ENCODE measurements at regions not wholly inside any gene's neighbourhood (a gene's known extent, or its start where the extent isn't known, plus 50 kb on each side); places are given as distances from the start of the nearest gene placed in this dataset.
"Not testable (repeated sequence)": the region's sequence is repeated elsewhere in the genome, so short reads cannot be mapped to it uniquely, and the experiment has no call there.

DNA sequence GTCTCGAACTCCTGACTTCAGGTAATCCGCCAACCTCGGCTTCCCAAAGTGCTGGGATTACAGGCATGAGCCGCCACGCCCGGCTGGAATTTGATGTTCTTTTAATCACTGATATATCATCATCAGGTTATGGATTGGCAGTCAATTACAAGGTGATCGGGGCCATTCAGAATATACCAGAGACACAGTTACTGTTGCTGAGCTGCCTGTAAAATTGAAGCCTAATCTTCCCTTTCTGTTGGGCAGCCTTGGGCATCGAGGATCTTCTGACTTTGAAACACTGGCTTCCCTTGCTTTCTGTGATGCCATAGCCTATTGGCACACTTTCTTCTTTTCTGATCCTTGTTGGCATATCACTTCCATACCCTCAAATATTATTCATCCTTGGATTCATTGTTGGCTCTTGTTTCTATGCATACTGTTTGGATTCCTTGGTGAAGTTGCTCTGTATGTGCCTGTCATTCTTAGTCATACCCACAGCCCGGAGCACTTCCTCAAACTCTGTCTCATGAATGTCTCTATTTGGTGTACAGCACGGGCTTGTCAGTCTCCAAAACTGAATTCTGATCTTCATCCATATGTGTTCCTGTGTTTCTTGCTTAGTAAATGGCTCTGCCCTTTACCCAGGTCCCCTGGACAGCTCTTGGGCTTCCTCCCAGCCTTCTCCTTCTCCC lies 85.6 kb upstream of the CRYM start:
- DNase-seq (ENCODE audit: low spot score): peak; percentile 42

DNA sequence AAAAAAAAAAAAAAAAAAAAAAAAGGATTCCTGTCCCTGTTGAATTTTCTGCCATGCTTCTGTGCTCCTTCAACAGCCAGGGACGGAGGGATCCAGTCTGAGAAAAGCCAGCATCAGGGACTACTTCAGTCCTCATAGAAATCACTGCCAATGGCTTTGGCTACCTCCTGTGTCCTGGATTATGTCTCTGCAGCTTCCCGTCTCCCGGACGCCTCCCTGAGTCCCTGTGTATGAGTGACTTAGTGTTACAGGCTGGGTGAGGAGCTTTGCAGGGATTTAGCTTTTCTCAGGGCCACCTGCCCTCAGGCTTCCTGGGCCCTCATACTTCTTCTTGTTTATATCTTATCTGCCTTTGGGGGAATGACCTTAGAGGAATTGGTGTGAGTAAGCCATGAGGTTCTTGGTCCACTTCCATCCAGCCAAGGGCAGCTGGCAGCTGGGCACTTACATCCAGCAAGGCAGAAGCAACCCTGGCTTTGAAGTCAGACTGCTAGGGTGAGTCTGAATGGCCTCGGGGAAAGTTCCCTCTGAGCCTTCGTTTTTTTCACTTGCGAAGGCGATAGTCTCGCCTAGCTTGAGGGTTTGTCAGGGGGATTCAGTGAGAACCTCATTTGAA lies 83.6 kb upstream of the CRYM start:
- DNase-seq (ENCODE audit: low spot score): peak; percentile 54

DNA sequence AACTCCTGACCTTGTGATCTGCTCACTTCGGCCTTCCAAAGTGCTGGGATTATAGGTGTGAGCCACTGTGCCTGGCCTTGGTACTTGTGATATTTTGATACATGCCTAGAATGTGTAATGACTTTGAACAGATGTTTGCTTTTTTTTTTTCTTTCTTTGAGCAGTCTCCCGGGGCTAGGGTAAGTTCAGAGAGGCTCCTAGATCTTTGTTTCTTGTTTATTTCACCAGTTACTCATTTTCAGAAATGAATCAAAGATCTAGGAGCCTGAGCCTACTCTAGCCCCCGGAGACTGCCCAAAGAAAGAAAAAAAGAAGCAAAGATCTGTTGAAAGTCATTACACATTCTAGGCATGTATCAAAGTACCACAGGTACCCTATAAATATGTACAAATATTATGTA lies 83.0 kb upstream of the CRYM start:
- DNase-seq (ENCODE audit: low spot score): not testable (repeated sequence)

DNA sequence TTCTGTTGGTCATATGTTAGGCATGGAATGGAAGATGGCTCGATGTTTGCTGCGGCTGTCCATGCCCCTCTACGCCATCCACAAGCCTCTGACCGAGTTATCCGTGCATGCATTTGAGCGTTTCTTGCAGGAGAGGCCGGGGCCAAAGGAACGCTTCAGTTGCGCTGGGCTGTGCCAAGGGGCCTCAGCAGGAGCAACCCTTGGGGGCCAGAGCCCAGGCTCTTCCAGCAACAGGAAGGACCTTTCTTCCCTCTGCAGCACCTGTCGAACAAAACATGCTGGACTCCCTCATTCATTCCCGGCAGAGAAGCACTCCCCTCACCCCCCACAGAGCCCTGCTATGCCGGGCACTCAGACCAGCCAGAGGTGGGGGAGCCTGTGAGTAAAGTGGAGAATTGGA lies 81.4 kb upstream of the CRYM start:
- not testable (repeated sequence) for DNase-seq (ENCODE audit: low spot score)

DNA sequence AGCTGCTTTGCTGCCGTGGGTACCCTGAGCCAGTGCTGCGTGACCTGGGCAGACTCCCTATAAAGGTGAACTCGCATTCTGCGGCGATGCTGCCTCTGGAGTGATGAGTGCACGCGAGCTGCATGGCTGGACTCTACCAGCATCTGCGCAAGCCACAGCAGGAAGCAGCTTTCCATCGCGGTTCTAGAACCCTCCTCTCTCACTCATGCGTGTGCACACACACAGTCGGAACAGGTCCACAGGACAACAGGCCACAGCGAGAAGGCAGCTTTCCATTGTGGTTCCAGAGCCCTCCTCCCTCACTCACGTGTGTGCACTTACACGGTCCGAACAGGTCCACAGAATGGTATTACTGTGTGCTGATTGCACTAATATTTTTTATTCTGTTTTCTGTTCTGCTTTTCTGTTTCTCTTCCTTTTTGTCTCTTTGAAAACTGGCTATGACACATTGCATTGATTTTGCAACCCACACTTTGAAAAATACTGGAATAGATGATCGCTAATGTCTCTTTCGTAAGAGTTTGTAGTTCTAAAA lies 80.2 kb upstream of the CRYM start:
- not testable (repeated sequence) for DNase-seq (ENCODE audit: low spot score)

DNA sequence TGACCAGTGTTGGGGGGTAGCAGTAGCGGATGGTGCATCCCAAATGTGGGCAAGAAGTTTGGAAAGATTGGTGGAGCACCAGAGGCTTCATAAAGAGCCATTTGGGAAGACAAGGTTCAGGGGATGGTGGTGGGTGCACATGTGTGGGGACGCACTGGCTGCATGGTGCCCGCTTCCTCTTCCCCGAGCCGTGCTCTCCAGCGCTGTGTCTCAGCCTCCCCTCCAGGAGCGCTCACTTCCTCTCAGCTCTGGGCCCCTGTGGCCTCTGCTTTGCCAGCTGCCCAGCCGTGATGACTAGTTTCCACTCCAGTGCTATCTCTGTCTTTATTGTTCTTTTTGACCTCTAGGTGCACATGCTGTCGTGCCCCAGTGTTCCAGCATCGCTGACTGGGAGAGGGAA lies 78.2 kb upstream of the CRYM start:
- not testable (repeated sequence) for DNase-seq (ENCODE audit: low spot score)

DNA sequence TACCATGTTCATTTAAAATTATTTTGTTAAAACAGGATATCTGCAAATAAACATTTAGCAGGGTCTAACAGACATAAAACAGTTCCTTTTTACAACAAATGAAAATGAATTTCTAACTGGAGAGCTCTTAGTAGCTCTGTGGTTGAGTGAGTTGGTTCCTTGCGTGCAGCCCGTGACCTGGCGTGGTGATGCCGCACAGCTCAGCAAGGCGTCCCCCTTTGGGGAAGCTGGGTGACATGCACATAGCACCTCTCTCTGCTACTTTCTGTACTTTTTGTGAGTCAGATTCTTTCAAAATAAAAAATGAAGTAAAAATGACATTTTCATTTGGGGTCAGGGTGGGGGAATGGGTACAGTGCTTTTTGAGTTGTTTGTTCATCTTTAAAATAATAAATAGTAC lies 73.3 kb upstream of the CRYM start:
- not testable (repeated sequence) for DNase-seq (ENCODE audit: low spot score)

DNA sequence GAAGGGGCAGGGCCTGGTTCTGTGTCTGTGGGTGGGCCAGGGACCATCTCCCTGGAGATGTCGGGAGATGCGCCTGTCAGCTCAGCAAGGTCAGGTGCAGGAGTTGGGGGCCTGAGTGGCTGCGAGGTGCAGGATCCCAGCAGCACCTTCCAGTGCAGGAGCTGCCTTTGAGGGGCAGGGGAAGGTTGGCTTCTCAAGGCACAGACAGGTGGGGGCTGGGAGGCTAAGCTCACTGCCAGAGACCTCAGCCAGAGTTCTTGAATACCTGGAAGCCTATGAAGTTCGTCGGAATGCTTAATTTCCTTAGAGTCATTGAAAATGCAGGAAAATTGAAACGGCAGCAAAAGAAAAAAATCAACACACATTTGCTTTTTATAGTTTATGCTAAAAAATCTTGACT lies 72.8 kb upstream of the CRYM start:
- not testable (repeated sequence) for DNase-seq (ENCODE audit: low spot score)

DNA sequence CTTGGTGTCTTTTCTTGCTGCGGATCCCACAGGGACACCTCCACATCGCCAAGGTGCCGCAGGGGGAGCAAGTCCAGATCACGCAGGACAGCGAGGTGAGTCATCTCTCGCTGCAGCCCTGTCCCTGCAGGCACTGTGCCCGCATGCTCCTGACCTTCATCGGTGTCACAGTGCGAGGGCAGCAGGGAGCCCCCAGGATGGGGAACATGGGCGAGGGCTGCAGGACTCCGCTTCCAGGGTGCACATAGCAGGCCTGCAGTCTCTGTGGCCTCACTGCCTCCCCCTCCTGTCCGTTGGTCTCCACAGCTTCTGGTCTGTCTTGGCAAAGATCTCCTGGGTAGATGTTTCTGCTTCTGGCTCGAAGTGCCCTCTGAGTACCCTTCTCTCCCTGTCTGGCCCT lies 71.2 kb upstream of the CRYM start:
- DNase-seq (ENCODE audit: low spot score): not testable (repeated sequence)

DNA sequence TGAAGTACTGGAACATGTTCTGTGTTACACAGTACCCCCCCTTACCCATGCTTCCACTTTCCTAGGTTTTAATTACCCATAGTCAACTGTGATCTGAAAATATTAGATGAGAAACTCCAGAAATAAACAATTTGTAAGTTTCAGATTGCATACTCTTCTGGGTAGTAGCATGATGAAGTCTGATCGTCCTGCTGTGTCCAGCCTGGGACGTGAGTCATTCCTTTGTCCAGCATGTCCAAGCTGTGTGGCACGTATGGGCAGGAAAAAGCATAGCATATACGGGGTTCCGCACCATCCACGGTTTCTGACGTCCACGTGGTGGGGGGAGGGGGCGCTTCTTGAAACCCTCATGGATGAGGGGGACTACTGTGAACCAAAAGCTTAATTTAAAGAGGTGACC lies 70.7 kb upstream of the CRYM start:
- DNase-seq (ENCODE audit: low spot score): not testable (repeated sequence)

DNA sequence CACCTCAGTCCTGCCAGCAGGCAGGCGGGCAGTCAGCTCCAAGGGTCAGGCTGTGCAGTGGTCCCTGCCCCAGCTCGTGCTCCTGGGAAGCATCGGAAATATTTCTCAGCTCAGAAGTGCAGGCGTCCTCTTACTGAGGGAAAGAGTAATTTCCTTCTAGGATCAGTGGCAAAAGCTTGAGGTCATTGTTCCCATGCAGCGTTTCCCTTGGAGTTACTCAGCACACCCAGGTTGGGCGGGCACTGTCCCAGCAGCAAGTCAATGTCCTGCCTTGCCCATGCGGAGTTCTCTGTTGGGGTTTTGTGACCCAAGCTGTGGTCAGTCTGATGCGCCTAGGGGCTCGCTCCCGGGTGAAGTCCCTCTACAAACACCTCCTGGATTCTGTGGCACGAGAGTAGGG lies 69.4 kb upstream of the CRYM start:
- DNase-seq (ENCODE audit: low spot score): not testable (repeated sequence)

DNA sequence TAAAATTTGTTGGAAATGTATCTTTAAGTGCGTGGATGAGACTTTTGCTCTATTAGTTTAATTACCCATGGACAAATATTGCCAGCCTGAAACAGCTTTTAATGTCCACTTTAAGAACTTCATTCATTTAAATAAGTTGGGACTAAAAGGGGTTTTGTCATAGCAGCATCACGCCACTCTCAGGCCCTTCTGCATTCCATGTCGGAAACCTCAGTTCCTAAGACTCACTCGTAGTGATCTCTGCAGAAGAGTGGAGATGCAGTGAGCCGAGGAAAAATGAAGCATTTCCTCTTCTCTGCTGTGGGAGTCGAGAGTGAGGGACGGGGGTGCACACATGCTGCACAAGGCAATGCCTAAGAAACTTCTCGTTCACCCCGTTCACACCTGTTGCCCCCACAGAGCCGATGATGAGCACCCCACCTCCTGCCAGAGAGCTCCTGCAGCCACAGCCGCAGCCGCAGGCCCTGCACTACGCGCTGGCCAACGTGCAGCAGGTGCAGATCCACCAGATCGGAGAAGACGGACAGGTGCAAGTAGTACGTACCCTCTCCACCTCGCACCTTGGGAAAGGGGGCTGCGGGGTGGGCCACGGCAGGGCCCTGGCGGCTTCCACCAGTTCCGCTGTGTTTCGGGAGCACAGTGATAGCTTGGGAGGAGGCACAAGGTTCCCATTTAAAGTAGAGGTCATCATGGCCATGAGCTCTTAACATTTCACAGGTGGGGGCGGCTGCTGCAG lies 68.8 kb upstream of the CRYM start:
- DNase-seq (ENCODE audit: low spot score): not testable (repeated sequence)

DNA sequence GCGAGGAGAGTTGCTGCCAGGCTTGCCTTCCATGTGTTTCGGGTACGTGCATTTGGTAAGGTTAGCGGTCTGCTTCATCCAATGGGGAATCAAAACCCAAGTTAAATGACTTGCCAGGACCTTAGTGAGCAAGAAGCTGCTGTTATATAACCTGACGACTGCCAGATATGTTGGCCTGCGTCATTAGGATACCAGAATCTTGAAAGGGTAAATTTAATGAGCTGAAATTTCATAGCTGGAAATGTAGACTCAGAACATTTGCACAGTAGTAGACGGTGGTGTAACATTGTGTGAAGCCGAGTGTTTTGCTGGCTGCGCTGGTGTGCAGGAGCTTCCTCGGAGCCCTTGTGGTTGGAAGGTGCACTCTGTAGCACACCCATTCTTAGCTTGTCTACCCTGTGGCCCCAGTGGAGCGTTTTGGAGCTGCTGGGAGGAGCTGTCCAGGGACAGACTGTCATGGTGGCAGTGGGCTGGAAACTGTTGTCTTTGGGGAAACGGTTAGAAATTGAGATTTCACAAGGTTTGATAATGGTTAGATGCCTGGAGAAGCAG lies 66.3 kb upstream of the CRYM start:
- DNase-seq (ENCODE audit: low spot score): not testable (repeated sequence)

DNA sequence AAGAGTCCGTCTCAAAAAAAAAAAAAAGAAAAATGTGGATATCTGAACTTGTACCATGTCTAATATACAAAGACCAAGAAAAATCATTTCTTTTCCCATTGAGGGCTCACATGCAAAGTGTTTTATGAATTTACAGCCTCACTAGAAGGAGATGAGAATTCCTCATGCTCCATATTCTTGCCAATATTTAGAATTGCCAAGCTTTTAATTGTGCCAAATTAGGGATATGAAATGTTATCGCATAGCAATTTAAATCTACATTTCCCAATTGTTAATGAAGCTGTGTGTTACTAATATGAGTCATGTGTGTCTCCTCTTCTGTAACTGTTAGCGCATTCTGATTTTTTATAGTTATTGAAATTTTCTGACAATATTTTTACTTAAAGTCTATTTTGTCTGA lies 63.0 kb upstream of the CRYM start:
- DNase-seq (ENCODE audit: low spot score): no peak

DNA sequence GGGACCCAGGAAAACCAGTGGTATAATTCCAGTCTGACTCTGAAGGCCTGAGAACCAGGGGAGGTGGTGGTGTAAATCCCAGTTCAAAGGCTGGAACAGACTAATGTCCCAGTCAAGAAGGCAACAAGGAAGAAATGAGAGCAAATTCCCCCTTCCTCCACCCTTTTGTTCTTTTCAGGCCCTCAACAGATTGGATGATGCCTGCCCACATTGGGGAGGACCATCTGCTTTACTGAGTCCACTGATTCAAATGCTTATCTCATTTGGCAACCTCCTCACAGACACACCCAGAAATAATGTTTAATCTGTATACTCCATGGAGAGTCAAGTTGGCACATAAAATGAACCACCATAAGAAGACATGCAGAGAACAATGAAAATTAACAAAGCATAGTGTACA lies 61.9 kb upstream of the CRYM start:
- no peak for DNase-seq (ENCODE audit: low spot score)

DNA sequence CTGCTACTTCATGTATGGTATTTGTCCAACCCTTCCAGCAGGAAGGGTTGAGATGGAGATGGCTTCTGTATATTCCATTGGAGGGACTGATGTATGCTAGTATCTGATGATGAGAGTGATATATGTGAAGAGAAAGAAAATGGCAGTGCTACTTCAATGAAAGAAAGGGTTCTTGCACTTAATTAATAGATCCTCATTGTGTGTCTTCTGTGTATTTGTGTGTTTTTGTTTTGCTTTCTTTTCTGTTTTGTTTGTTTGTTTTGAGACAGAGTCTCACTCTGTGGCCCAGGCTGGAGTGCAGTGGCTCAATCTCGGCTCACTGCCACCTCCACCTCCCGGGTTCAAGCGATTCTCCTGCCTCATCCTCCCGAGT lies 61.2 kb upstream of the CRYM start:
- DNase-seq (ENCODE audit: low spot score): no peak

DNA sequence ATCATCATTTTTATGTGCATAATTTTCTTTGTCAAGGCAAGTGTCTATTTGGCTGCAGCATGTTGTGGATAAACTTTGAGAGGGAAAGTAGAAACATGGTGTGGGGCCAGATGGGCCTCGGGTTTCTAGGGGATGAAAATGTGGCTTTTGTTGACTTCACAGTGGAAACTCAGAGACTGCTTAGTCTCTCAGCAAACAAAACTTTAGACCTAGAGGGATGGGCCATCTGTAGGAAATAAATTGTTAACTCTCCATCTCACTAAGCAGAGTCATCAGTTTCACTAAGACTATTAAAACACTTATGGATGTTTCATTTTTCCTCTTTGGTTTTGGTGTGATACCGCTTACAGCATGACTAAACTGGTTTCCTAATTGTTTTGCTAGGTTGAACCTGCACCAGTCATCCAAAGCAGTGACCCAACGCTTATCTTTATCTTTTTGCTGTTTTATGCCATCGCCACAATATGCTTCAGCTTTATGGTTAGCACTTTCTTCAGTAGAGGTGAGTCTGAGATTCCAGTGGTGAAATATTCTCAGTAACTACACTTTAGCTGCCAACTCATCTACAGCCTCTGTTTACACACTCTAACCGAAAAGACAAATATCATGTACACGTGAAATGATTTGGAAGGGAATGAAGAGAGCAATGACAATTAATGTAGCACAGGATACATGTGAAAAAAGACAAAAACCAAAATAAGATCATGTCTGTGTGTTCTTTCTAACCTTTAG lies 60.6 kb upstream of the CRYM start:
- DNase-seq (ENCODE audit: low spot score): no peak

DNA sequence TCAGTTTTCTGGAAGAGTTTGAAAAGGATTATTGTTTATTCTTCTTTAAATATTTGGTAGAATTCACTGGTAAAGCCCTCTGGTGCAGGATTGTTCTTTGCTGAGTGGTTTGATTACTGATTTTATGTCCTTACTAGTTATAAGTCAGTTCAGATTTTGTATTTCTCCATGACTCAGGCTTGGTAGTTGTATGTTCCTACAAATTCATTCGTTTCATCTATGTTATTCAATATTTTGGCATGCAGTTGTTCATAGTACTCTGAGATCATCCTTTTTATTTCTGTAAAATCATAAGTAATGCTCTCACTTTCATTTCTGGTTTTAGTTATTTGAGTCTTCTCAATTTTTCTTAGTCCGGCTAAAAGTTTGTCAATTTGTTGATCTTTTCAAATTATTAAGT lies 58.1 kb upstream of the CRYM start:
- DNase-seq (ENCODE audit: low spot score): no peak

DNA sequence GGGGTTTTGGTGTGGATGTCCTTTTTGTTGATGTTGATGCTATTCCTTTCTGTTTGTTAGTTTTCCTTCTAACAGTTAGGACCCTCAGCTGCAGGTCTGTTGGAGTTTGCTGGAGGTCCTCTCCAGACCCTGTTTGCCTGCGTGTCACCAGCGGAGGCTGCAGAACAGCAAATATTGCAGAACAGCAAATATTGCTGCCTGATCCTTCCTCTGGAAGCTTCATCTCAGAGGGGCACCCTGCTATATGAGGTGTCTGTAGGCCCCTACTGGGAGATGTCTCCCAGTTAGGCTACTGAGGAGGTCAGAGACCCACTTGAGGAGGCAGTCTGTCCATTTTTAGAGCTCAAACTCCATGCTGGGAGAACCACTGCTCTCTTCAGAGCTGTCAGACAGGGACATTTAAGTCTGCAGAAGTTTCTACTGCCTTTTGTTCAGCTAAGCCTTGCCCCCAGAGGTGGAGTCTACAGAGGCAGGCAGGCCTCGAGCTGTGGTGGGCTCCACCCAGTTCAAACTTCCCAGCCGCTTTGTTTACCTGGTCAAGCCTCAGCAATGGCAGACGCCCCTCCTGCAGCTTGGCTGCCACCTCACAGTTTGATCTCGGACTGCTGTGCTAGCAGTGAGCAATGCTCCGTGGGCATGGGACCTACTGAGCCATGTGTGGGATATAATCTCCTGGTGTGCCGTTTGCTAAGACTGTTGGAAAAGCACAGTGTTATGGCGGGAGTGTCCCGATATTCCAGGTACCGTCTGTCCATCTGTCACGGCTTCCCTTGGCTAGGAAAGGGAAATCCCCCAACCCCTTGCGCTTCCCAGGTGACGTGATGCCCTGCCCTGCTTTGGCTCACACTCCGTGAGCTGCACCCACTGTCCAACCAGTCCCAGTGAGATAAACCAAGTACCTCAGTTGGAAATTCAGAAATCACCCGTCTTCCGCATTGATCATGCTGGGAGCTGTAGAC lies 56.4 kb upstream of the CRYM start:
- DNase-seq (ENCODE audit: low spot score): not testable (repeated sequence)

DNA sequence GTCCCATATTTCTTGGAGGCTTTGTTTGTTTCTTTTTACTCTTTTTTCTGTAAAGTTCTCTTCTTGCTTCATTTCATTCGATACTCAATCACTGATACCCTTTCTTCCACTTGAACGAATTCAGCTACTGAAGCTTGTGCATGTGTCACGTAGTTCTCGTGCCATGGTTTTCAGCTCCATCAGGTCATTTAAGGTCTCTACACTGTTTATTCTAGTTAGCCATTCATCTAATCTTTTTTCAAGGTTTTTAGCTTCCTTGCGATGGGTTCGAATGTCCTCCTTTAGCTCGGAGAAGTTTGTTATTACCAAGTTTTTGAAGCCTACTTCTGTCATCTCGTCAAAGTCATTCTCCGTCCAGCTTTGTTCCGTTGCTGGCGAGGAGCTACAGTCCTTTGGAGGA lies 55.6 kb upstream of the CRYM start:
- DNase-seq (ENCODE audit: low spot score): not testable (repeated sequence)

All from A172 (cell line).